NT2/D1 (cell line): ENCODE measurements at regions not wholly inside any gene's neighbourhood (a gene's known extent, or its start where the extent isn't known, plus 50 kb on each side); places are given as distances from the start of the nearest gene placed in this dataset.

Experiments
- SUZ12 ChIP-seq: IDR thresholded peaks from 2 replicates; pipeline ENCODE4 v1.6.1; 2011; ENCODE audit not compliant: insufficient read length, insufficient read depth; ENCODE audit errors: extremely low read depth
- YY1 ChIP-seq: IDR thresholded peaks from 2 replicates; pipeline ENCODE4 v1.6.1; 2011; ENCODE audit not compliant: insufficient read length, insufficient read depth
- ZNF274 ChIP-seq: IDR thresholded peaks from 2 replicates; pipeline ENCODE4 v1.6.1; 2011; ENCODE audit warnings: mild to moderate bottlenecking, low read depth, low read length

DNA sequence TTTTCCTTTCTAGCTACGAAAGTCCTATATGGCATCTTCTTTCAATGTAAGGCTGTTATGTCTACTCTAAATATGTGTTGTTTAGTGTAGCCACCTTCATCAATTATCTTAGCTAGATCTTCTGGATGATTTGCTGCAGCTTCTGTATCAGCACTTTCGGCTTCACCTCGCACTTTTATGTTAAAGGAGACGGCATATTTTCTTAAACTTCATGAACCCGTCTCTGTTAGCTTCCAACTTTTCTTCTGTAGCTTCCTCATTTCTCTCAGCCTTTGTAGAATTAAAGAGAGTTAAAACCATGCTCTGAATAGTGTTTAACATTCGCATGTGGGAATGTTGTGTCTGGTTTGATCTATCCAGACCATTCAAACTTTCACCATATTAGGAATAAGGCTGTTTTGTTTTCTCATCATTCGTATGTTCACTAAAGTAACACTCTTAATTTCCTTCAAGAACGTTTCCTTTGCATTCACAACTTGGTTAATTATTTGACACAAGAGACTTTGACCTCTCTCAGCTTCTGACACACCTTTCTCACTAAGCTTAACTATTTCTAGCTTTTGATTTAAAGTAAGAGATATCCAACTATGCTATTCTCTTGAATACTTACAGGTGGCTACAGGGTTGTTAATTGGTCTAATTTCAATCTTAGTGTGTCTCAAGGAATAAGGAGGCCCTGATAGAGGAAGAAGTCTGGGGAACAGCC, 476.8 kb downstream of the GABRG1 start:
- TF ChIP-seq SUZ12 (no peak), YY1 (no peak), ZNF274 (no peak)
